ENCODE measurements at regions not wholly inside any gene's neighbourhood (a gene's known extent, or its start where the extent isn't known, plus 50 kb on each side); places are given as distances from the start of the nearest gene placed in this dataset.

DNA sequence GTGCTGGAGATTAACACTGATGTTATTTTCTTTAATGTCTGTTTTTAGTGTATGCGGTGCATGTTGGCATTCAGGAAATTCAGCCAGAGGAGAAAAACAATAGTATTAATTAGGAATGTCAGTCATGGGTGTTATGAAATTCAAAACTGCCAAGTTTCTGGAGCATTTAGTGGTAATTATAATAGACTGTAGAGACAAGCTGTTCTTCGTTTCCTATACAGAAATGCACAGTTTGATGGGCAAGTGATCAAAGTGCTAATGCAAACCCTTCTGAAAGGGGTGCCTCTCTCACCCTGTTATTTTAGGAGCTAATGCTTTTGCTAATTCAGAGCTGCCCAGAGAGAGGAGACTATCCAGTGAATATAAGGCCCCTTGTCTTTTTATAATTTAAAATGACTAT is 573.8 kb upstream of the EEF2KMT start:
- TF ChIP-seq, protein P1, sequence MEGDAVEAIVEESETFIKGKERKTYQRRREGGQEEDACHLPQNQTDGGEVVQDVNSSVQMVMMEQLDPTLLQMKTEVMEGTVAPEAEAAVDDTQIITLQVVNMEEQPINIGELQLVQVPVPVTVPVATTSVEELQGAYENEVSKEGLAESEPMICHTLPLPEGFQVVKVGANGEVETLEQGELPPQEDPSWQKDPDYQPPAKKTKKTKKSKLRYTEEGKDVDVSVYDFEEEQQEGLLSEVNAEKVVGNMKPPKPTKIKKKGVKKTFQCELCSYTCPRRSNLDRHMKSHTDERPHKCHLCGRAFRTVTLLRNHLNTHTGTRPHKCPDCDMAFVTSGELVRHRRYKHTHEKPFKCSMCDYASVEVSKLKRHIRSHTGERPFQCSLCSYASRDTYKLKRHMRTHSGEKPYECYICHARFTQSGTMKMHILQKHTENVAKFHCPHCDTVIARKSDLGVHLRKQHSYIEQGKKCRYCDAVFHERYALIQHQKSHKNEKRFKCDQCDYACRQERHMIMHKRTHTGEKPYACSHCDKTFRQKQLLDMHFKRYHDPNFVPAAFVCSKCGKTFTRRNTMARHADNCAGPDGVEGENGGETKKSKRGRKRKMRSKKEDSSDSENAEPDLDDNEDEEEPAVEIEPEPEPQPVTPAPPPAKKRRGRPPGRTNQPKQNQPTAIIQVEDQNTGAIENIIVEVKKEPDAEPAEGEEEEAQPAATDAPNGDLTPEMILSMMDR (IDR thresholded peaks at IDR 0.05; ENCODE audit: low read depth, low read length, poor library complexity, severe bottlenecking) = no peak
- TF ChIP-seq EZH2phosphoT487 (IDR thresholded peaks at IDR 0.05; ENCODE audit: borderline replicate concordance, low read length) = no peak
